AG09319 (cell line): ENCODE measurements at regions not wholly inside any gene's neighbourhood (a gene's known extent, or its start where the extent isn't known, plus 50 kb on each side); places are given as distances from the start of the nearest gene placed in this dataset.

Experiments
- DNase-seq: peaks from one replicate; pipeline ENCODE4 v3.0.0-alpha.2; 2010; ENCODE audit warnings: low read depth; ENCODE audit errors: extremely low read depth
- TF ChIP-seq, protein P1 (sequence below): IDR thresholded peaks from 2 replicates; pipeline ENCODE4 v1.5.1; 2011; ENCODE audit warnings: low read depth, mild to moderate bottlenecking, inconsistent platforms, low read length, moderate library complexity

DNA sequence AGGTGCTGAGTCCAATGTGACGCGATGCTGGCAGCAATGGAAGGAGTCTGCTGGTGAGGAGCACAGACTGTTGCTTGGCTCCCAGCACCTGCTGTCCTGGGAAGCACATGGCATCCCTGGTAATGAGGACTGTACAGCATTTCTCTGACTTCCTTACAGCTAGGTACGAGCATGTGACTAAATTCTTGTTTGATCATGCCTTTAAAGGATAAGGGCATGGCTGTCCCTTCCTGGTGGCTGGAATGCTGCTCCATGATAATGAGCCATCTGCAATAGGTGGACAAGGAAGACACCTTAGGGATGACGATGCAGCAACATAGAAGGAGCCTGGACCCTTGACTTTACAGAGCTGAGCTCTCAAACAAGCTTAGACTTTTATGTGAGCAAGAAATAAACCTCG, 278.0 kb upstream of the SPRED2 start:
- no peak for DNase-seq
- TF ChIP-seq, protein P1, sequence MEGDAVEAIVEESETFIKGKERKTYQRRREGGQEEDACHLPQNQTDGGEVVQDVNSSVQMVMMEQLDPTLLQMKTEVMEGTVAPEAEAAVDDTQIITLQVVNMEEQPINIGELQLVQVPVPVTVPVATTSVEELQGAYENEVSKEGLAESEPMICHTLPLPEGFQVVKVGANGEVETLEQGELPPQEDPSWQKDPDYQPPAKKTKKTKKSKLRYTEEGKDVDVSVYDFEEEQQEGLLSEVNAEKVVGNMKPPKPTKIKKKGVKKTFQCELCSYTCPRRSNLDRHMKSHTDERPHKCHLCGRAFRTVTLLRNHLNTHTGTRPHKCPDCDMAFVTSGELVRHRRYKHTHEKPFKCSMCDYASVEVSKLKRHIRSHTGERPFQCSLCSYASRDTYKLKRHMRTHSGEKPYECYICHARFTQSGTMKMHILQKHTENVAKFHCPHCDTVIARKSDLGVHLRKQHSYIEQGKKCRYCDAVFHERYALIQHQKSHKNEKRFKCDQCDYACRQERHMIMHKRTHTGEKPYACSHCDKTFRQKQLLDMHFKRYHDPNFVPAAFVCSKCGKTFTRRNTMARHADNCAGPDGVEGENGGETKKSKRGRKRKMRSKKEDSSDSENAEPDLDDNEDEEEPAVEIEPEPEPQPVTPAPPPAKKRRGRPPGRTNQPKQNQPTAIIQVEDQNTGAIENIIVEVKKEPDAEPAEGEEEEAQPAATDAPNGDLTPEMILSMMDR = no peak

DNA sequence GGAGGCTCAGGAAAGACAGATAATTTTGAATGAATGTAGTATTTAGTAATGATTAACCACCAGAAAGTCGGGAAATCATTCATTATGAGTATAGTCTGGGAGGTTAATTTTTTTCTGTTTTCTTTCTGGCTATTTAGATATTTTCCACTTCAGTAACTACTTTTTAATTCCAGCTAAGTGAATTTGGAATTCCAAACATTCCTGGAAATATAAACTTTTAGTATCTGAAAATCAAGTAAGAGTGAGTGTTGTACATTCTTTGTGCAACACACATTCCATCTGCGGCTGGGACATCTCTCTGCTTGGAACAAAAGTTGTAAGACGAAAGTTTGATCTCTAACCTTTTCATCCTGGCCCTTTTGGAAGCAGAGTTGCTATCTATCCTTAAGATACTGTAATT, 275.7 kb upstream of the SPRED2 start:
- no peak for DNase-seq
- TF ChIP-seq, protein P1 = no peak

DNA sequence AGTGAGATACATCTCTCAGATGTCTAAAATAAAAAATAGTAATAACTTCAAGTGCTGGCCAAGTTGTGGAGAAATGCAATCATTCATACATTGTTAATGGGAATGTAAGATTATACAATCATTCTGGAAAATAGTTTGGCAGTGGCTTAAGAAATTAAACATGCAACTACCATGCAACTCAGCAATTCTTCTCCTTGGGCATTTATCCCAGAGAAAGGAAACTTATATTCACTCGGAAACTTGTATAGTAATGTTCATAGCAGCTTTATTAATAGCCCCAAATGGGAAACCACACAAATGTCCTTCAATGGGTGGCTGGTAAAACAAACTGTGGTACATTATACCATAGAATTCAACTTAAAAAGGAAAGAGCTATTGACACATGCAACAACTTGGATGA, 274.0 kb upstream of the SPRED2 start:
- TF ChIP-seq, protein P1 = no peak
- no peak for DNase-seq

DNA sequence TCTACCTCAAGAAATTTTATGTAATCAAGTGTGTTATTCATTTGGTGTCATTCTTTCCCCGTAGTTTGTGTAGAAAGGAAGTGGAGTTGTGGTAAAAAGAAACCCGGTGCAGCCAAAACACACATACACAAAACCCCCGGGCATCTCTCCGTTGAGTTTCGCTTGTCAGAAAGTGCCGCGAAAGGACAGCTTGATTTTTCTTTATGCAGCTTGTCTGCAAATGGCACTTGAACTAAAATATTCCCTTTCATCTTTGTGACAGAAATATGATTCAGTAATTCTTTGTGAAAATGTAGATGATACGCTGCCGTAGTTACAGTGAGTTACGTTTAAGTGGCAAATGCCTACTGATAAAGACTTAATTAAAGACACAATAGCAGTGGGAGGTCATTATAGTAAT, 268.8 kb upstream of the SPRED2 start:
- no peak for DNase-seq
- TF ChIP-seq, protein P1 = no peak

DNA sequence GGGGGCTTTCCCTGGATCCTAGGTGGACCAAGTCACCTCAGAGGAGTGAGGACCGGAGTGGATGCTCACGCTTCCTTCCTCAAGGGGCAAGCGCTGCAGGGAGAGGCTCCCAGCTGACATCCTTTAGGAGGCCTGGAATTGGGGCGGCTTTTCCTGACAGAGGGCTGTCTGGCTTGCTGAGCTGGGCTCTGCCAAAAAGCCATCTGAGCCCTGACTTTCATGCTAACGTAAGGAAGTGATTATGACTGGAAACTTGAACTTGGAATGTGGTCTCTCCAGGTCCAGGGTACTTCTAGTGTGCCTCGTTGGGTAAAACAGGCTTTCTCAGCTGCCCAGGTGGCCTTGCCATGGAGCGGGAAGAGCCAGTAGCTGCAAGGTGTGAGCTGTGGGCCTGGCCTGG, 268.3 kb upstream of the SPRED2 start:
- DNase-seq = no peak
- TF ChIP-seq, protein P1 = no peak

DNA sequence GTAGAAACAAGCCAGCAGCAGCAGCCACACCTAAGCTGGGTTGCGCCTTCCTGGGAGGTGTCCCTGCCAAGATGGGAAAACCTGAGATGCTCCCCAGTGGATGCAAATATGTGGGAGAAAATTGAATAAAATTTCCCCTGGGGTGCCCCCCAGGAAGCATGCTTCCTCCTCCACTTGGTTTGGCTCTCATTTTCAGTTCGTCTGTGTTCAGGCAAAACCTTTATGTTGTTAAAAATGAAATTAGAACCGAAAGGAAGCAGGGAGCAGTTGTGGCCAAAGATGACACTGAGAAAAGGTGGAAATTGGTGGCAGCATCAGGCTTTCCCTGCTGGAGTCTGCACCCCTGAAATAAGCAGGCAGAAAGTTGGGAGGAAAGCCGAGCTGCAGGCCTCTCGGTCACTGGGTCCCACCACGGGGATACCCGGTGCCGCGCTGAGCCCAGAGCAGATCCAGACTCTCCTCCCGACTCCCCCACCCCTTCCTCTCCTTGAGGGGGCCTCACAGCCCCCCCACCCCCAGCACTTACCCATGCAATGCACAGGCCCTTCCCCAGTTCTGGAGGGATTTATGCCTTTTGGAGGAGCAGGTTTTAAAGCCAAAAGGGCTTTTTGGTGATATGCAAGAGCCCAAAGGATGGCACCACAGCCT, 267.7 kb upstream of the SPRED2 start:
- DNase-seq = no peak
- TF ChIP-seq, protein P1 = no peak

DNA sequence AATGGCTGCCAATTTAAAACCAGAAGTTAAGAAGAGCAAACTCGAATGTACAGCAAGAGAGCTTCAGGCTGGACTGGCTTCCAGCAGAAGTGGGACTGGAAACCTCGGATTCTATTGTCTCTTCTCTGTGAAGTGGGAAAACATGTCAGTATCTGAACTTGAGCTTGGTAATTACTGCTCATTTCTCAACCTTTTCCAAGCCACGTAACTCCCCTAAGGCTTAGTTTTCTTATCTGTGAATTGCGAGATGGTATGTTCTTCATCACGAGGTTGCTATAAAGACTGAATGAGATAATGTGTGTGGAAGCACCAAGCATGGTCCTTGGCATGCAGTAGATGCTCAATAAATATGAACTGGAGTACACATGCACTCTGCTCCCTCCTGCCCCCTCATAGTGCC, 259.4 kb upstream of the SPRED2 start:
- no peak for DNase-seq
- TF ChIP-seq, protein P1 = no peak
